ENCODE measurements at regions not wholly inside any gene's neighbourhood (a gene's known extent, or its start where the extent isn't known, plus 50 kb on each side); places are given as distances from the start of the nearest gene placed in this dataset.

DNA sequence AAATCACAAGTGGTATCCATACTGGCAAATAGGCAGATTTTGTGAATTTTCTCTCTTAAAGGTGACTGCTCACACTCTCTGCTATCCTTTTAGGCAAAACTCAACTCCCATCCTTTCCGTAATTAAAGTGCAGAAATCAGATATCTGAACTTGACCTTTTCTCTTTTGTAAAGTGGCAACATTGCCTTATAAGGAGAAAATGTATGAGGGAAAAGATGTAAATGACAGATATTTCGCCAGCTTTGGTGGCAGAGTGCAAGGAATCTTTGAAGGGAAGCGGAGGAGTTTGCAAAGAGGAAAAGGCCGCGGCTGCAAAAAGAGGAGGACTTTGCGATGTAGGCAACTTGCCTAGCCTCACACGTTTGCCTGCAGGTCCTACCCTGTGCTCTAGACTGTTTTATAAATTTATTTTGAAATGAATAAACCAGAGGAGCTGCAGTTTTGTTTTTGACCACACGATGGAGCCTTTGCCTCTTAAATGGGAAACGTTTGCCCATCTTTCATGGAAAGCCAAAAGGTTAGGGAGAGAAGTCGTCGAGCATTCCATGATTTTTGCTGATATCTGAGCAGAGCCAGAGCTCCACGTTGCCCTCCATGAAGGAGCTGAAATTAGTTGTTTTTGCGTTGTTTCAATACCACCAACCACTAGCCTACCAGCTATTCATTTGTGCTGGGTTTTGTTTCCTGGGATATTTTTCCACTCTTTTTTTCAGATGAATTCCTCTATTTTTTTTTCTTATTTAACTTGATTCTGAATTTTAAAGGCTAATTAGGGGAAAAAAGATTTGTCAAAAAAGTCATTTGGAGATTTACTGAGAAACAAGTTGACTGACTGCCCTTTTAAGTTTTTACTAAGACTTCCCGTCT lies 242.3 kb downstream of the LMX1A start (continued):
- TF ChIP-seq TSHZ1 (CRISPR knock-in tag; IDR thresholded peaks at IDR 0.05): no peak

GRCh38 chr1:165112260-165112659 lies 244.3 kb downstream of the LMX1A start:
- Histone ChIP-seq H3K9me3 (replicated peaks; ENCODE audit: control insufficient read depth, insufficient read depth, low read depth, low read length) (no peaks in the 10 kb centered on the region), H3K9me1 (ENCODE audit: control insufficient read depth, insufficient read depth, low read length) (no peaks in the 10 kb centered on the region), H2AFZ (ENCODE audit: low read depth, low read length) (no peak overlapping the region; the same call in 1 of the 2 replicates), H3K4me3 (no peak overlapping the region), H3K79me2 (ENCODE audit: control insufficient read depth, insufficient read depth, low read length) (no peaks in the 10 kb centered on the region), H3K27me3 (ENCODE audit: control insufficient read depth in 2 of 2, insufficient read depth in 2 of 2, low read length in 2 of 2) (peaks cover 3 to 8% of the 10 kb centered on the region in 2 experiments; a peak in 2 of 5 replicates), H3K36me3 (ENCODE audit: control insufficient read depth, insufficient read depth, low read length) (no peaks in the 10 kb centered on the region), H3K27ac (ENCODE audit: extremely low read depth, low read depth, low read length) (no peak overlapping the region), H3K9ac (ENCODE audit: insufficient read depth in 1 of 2, low read depth in 2 of 2, low read length in 2 of 2) (no peak overlapping the region), H3K4me1 (replicated peaks in 1 of 2; ENCODE audit: control insufficient read depth in 2 of 2, insufficient read depth in 2 of 2, low read length in 2 of 2) (no peaks in the 10 kb centered on the region; a peak in 1 of 5 replicates), H3K4me2 (ENCODE audit: insufficient read depth, low read length) (no peak overlapping the region; the same call in 1 of the 2 replicates), H4K20me1 (replicated peaks; ENCODE audit: control insufficient read depth, insufficient read depth, low read length) (no peaks in the 10 kb centered on the region)
- intact Hi-C loops (cut with micrococcal nuclease) (no loop called here), in situ Hi-C loops (cut with MboI) (no loop called here)
- under 1% methylated on average over 7 of the region's 7 CpGs for WGBS (ENCODE audit: insufficient coverage, low coverage, missing lambda C conversion rate)
- DNase-seq (ENCODE audit: extremely low read depth in 1 of 4, low spot score in 3 of 4): no peak
- CTCF ChIA-PET (ENCODE audit: low intra/inter-chr PET ratio): no interaction called here
- POLR2A ChIA-PET: no interaction called here
- BruUV-seq (replicated peaks): no TSS peak
- no peak for ATAC-seq
- peak; percentile 11 for FAIRE-seq
- TF ChIP-seq THRB (CRISPR knock-in tag; conservative IDR thresholded peaks at IDR 0.05): no peak
- TF ChIP-seq PHB2 (IDR thresholded peaks at IDR 0.05; ENCODE audit: low read depth): no peak
- TF ChIP-seq TEAD4 (IDR thresholded peaks at IDR 0.05; ENCODE audit: low read length): peak; percentile 26; the same call in 1 of the 2 replicates
- no peak for TF ChIP-seq TEAD4 (CRISPR knock-in tag; IDR thresholded peaks at IDR 0.05; ENCODE audit: borderline replicate concordance)
- TF ChIP-seq MXD1 (CRISPR knock-in tag; IDR thresholded peaks at IDR 0.05; ENCODE audit: borderline replicate concordance, poor library complexity, severe bottlenecking): no peak
- 0 out of 2 replicates have a peak, but pooled peaks have one; percentile 6 for TF ChIP-seq CBFA2T2 (conservative IDR thresholded peaks at IDR 0.05)
- TF ChIP-seq KLF10 (CRISPR knock-in tag; IDR thresholded peaks at IDR 0.05): no peak
- TF ChIP-seq TRIM28 (IDR thresholded peaks at IDR 0.05): no peak
- TF ChIP-seq, protein P1, sequence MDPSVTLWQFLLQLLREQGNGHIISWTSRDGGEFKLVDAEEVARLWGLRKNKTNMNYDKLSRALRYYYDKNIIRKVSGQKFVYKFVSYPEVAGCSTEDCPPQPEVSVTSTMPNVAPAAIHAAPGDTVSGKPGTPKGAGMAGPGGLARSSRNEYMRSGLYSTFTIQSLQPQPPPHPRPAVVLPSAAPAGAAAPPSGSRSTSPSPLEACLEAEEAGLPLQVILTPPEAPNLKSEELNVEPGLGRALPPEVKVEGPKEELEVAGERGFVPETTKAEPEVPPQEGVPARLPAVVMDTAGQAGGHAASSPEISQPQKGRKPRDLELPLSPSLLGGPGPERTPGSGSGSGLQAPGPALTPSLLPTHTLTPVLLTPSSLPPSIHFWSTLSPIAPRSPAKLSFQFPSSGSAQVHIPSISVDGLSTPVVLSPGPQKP (CRISPR knock-in tag; IDR thresholded peaks at IDR 0.05): no peak
- TF ChIP-seq HMBOX1 (IDR thresholded peaks at IDR 0.05): 0 out of 2 replicates have a peak, but pooled peaks have one; percentile 29
- peak; percentile 55; the same call in 1 of the 2 replicates for TF ChIP-seq RAD51 (IDR thresholded peaks at IDR 0.05; ENCODE audit: borderline replicate concordance, low read depth)
- TF ChIP-seq HCFC1 (IDR thresholded peaks at IDR 0.05; ENCODE audit: low read depth, low read length): no peak
